ENCODE measurements at regions not wholly inside any gene's neighbourhood (a gene's known extent, or its start where the extent isn't known, plus 50 kb on each side); places are given as distances from the start of the nearest gene placed in this dataset.

DNA sequence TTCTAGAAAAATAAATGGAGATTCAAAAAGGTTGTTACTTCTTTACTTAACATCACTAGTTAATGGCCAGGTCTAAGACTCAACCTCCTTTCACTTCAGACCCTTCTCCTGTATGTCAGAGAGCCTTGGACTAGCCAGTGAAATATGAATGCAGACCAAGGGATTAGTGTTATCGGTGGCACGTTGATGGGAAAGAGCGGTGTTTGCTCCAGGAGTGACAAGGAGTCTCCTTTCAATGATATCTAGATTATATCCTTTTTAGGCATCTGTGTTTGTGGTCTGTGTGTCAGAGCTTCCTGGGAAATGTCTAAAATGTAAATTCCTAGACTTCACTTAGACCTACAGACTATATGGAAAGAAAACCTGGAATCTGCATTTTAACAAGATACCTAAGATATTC lies 658.0 kb upstream of the KCNMB2 start:
- no peak for DNase-seq
- H3K4me1 Mint-ChIP-seq = peaks cover 14% of the 10 kb centered on the region
- TF ChIP-seq, protein P1, sequence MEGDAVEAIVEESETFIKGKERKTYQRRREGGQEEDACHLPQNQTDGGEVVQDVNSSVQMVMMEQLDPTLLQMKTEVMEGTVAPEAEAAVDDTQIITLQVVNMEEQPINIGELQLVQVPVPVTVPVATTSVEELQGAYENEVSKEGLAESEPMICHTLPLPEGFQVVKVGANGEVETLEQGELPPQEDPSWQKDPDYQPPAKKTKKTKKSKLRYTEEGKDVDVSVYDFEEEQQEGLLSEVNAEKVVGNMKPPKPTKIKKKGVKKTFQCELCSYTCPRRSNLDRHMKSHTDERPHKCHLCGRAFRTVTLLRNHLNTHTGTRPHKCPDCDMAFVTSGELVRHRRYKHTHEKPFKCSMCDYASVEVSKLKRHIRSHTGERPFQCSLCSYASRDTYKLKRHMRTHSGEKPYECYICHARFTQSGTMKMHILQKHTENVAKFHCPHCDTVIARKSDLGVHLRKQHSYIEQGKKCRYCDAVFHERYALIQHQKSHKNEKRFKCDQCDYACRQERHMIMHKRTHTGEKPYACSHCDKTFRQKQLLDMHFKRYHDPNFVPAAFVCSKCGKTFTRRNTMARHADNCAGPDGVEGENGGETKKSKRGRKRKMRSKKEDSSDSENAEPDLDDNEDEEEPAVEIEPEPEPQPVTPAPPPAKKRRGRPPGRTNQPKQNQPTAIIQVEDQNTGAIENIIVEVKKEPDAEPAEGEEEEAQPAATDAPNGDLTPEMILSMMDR (IDR thresholded peaks at IDR 0.05) = no peak
- peaks cover 4% of the 10 kb centered on the region for H3K27me3 Mint-ChIP-seq (ENCODE audit: low read depth, poor library complexity)
- H3K27ac Mint-ChIP-seq = no peak overlapping the region
- H3K36me3 Mint-ChIP-seq (ENCODE audit: low read depth) = no peaks in the 10 kb centered on the region
- no peak overlapping the region for H3K4me3 Mint-ChIP-seq
- H3K9me3 Mint-ChIP-seq = no peaks in the 10 kb centered on the region

DNA sequence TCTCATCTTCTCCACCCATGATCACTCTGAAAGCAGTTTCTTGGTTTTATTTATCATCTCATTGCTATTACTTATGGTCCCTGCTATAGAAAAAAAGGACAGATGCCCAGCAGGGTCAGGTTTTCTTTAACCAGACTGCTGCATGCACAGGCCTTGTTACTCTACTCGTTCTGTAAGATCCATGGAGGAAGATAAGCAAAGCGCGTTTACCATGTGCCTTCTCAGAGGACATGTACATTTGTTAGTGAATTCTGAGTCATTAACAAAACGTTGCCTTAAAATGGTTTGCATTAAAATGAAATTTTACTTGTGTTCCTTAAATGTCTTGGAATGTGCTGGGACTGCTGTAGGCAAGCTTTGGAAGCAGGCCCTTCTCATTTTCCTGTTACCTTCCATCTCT lies 657.3 kb upstream of the KCNMB2 start:
- TF ChIP-seq, protein P1 (IDR thresholded peaks at IDR 0.05) = no peak
- DNase-seq = no peak
- H3K27me3 Mint-ChIP-seq (ENCODE audit: low read depth, poor library complexity) = peaks cover 4% of the 10 kb centered on the region
- no peak overlapping the region for H3K27ac Mint-ChIP-seq
- H3K9me3 Mint-ChIP-seq = no peaks in the 10 kb centered on the region
- H3K4me1 Mint-ChIP-seq = peaks cover 17% of the 10 kb centered on the region
- no peak overlapping the region for H3K4me3 Mint-ChIP-seq
- no peaks in the 10 kb centered on the region for H3K36me3 Mint-ChIP-seq (ENCODE audit: low read depth)

DNA sequence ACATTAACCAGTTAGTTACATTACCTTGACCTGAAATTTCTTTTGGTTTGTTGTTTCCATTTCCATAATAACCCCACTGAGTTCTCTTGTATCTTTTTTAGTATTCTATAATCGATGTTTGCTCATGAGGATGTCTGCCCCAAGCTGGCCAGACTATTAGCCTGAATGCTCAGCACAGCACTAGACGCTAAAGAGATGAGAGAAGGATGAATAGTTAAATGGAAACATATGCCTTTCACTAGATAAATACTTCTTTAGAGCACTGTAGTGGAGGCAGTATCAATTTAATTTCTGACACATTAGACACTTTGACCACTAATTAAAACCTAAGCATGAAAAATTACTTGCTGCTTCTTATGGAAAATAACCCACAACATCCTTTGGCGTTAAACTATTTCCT lies 654.9 kb upstream of the KCNMB2 start:
- H3K36me3 Mint-ChIP-seq (ENCODE audit: low read depth) = no peaks in the 10 kb centered on the region
- no peaks in the 10 kb centered on the region for H3K9me3 Mint-ChIP-seq
- TF ChIP-seq, protein P1 (IDR thresholded peaks at IDR 0.05) = no peak
- no peak for DNase-seq
- no peak overlapping the region for H3K27ac Mint-ChIP-seq
- H3K4me3 Mint-ChIP-seq = no peak overlapping the region
- peaks cover 4% of the 10 kb centered on the region for H3K27me3 Mint-ChIP-seq (ENCODE audit: low read depth, poor library complexity)
- H3K4me1 Mint-ChIP-seq = peaks cover 6% of the 10 kb centered on the region

DNA sequence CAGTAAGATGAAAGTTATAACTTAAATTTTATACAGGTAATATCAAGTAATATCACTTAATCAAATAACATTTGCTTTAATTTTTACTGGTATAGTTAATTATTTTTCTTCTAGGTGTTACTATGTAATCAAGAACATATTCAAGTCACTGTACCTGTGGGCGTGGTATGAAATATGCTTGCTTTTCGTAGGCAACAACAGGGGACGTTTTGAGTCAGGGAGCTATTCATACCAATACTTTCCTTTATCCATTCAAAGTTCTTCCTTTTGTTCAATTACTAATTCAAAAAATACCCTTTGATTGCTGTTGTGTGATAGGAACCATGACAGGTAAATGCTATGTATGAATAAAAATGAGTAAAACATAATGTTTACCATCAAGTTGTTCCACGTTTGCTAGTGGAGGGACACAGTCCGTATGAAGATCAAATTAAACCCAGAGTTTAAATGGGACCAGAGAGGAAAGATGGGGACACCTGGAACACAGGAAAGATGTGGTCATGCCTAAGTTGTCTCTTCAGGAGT lies 654.0 kb upstream of the KCNMB2 start:
- no peaks in the 10 kb centered on the region for H3K36me3 Mint-ChIP-seq (ENCODE audit: low read depth)

DNA sequence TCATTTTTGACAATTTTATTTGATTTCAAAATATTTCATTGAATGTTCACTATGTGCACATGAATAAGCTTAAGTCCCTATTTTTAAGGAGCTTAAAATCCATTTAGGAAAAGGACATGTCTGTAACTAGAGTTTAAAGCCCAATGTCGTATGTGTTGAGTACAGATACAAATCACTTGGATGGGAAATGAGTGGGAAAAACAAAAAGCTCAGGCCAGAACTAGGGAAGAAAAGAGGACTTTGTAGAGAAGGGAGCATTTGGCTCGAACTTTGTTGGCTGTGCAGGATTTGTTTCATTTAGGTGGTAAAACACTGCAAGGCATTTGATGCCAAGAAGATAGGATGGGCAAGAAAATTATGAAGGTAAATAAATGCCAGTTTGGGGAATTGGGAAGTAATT lies 653.1 kb upstream of the KCNMB2 start:
- TF ChIP-seq, protein P1 (IDR thresholded peaks at IDR 0.05) = no peak
- no peak overlapping the region for H3K4me3 Mint-ChIP-seq
- peak overlapping the region; percentile 21 for H3K27ac Mint-ChIP-seq
- peaks cover 12% of the 10 kb centered on the region for H3K4me1 Mint-ChIP-seq
- no peaks in the 10 kb centered on the region for H3K36me3 Mint-ChIP-seq (ENCODE audit: low read depth)
- H3K9me3 Mint-ChIP-seq = no peaks in the 10 kb centered on the region
- peaks cover 4% of the 10 kb centered on the region for H3K27me3 Mint-ChIP-seq (ENCODE audit: low read depth, poor library complexity)
- no peak for DNase-seq

More for the DNA sequence above, 654.0 kb upstream of the KCNMB2 start:
- DNase-seq = no peak
- peaks cover 4% of the 10 kb centered on the region for H3K27me3 Mint-ChIP-seq (ENCODE audit: low read depth, poor library complexity)
- no peaks in the 10 kb centered on the region for H3K9me3 Mint-ChIP-seq
- H3K4me3 Mint-ChIP-seq = no peak overlapping the region
- H3K4me1 Mint-ChIP-seq = peaks cover 6% of the 10 kb centered on the region
- TF ChIP-seq, protein P1 (IDR thresholded peaks at IDR 0.05) = no peak
- no peak overlapping the region for H3K27ac Mint-ChIP-seq

DNA sequence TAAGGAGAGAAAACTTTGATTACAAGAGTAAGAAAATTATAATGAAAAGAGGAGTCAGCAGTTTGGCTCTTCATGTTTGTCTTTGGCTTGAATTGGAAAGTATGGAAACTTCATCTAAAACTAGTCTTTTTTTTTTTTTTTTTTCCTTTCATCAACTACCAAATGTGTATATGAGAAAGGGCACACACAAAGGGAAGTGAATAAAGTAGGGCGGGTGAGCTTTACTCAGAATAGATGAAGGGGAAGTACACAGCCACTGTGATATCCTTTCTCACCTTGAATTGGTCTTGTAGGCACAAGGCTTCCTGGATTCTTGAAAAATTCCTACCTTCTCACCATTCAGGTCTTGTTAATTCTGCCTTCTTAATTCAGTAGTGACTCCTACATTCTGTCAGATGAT lies 652.3 kb upstream of the KCNMB2 start:
- H3K4me3 Mint-ChIP-seq = no peak overlapping the region
- no peak for DNase-seq
- no peaks in the 10 kb centered on the region for H3K27me3 Mint-ChIP-seq (ENCODE audit: low read depth, poor library complexity)

More for the DNA sequence above, 652.3 kb upstream of the KCNMB2 start:
- H3K27ac Mint-ChIP-seq = no peak overlapping the region
- peaks cover 4% of the 10 kb centered on the region for H3K9me3 Mint-ChIP-seq
- peaks cover 17% of the 10 kb centered on the region for H3K4me1 Mint-ChIP-seq
- TF ChIP-seq, protein P1 (IDR thresholded peaks at IDR 0.05) = no peak
- H3K36me3 Mint-ChIP-seq (ENCODE audit: low read depth) = no peaks in the 10 kb centered on the region
